ENCODE measurements at regions not wholly inside any gene's neighbourhood (a gene's known extent, or its start where the extent isn't known, plus 50 kb on each side); places are given as distances from the start of the nearest gene placed in this dataset.
"Not testable (repeated sequence)": the region's sequence is repeated elsewhere in the genome, so short reads cannot be mapped to it uniquely, and the experiment has no call there.

- DNase-seq (ENCODE audit: low read depth): no peak
Measured at GRCh38 chr5:94102849-94103248, 361.4 kb upstream of the POU5F2 start.

GRCh38 chr5:94097384-94097783, 356.0 kb upstream of the POU5F2 start:
- not testable (repeated sequence) for DNase-seq (ENCODE audit: low read depth)

- DNase-seq (ENCODE audit: low read depth): no peak
Measured at GRCh38 chr5:94094793-94095441, 353.5 kb upstream of the POU5F2 start.

GRCh38 chr5:94093300-94093699, 351.9 kb upstream of the POU5F2 start:
- no peak for DNase-seq (ENCODE audit: low read depth)

- DNase-seq (ENCODE audit: low read depth): not testable (repeated sequence)
Measured at GRCh38 chr5:94086635-94087034, 345.2 kb upstream of the POU5F2 start.

DNA sequence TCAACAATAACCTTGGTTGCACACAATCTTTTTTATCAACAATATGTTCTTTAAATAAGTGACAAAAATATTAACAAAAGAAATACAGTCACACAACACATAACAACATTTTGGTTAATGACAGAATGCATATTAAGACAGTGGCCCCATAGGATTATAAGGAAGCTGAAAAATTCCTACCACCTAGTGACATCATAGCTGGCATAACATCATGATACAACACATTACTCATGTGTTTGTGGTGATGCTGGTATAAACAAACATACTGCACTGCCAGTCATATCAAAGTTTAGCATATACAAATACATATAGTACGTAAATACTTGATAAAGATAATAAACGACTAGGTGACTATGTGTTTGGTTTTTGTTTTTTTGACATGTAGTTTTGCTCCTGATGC, 344.8 kb upstream of the POU5F2 start:
- DNase-seq (ENCODE audit: low read depth): no peak

DNA sequence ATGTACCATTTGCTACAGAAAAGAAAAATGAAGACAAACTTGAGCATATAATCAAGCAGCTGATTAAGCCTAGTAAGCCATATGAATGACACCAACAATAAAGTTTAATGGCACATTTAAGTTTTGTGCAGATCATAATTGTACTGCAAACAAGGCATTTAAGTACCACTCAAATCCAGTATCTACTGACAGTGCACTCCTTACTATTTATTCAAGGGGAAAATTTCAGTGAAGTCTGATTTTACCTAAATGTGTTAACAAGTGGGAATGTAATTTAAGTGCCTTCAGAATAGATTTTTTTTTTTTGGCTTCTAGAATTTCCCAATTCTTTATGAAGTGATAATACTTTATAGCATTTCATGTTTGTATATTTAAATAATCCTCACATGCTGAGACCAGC, 341.0 kb upstream of the POU5F2 start:
- DNase-seq (ENCODE audit: low read depth): no peak

DNA sequence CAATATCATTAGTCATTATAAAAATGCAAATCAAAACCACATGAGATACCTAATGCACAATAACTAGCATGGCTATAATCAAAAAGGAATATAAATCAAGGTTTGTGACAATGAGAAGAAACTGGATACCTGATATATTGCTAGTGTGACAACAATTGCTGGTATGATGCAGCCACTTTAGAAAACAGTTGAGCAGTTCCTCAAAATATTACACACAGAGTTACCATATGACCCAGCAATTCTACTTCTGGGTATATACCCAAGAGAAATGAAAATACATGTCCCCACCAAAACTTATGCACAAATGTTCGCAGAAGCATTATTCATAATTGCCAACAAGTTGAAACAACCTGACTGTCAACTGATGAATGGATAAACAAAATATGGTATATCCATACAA, 339.7 kb upstream of the POU5F2 start:
- DNase-seq (ENCODE audit: low read depth): no peak

- no peak for DNase-seq (ENCODE audit: low read depth)
Measured at GRCh38 chr5:94080390-94080789, 339.0 kb upstream of the POU5F2 start.

DNA sequence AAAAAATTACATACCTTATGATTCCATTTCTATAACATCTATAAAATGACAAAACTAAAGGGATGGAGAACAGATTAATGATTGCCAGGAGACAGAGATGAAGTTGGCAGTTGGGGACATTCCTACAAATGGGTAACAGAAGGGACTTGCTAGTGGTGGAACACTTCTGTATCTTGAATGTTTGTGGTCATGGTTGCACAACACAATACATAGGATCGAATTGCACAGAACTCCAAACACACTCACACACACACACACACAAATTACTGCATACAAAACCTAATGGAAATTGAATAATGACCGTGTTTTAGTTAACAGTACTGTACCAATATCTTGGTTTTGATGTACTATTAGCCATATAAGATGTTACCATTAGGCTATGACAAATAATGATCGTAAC, 330.7 kb upstream of the POU5F2 start:
- DNase-seq (ENCODE audit: low read depth): no peak

- DNase-seq (ENCODE audit: low read depth): no peak
Measured at GRCh38 chr5:94066437-94067207, 325.2 kb upstream of the POU5F2 start.

DNA sequence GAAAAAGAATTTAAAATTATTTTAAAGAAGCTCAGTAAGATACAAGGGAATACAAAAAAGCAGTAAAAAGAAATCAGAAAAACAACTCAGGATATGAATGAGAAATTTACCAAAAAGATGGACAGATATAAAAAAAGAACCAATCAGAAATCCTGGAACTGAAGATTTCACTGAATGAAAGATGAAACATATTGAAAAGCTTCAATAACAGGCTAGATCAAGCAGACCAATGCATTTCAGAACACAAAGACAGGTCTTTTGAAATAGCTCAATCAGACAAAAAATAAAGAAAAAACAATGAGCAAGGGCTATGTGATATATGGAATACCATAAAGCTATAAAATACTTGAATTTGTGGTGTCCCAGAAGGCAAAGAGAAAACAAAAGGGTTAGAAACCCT, 322.6 kb upstream of the POU5F2 start:
- no peak for DNase-seq (ENCODE audit: low read depth)

DNA sequence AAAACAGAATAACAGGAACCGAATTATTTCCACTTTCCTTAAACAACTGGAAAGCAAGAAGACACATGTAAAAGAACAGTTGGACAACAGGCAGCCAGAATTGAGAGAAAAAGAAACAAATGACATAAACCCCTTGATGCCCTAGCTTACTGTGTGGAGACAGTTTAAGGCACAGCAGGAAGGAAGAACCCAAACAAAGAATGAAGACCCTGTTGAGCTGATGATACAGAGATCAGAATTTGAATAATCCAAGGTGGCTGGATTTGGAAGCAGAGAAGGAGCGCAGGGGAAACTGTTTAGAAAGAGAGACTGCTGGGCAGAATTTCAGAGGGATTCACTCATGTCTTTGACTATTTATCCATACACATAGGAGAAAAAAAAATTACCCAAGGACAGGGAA, 316.3 kb upstream of the POU5F2 start:
- no peak for DNase-seq (ENCODE audit: low read depth)

GRCh38 chr5:94057217-94057616, 315.8 kb upstream of the POU5F2 start:
- no peak for DNase-seq (ENCODE audit: low read depth)

GRCh38 chr5:94049307-94049922, 308.0 kb upstream of the POU5F2 start:
- not testable (repeated sequence) for DNase-seq (ENCODE audit: low read depth)

DNA sequence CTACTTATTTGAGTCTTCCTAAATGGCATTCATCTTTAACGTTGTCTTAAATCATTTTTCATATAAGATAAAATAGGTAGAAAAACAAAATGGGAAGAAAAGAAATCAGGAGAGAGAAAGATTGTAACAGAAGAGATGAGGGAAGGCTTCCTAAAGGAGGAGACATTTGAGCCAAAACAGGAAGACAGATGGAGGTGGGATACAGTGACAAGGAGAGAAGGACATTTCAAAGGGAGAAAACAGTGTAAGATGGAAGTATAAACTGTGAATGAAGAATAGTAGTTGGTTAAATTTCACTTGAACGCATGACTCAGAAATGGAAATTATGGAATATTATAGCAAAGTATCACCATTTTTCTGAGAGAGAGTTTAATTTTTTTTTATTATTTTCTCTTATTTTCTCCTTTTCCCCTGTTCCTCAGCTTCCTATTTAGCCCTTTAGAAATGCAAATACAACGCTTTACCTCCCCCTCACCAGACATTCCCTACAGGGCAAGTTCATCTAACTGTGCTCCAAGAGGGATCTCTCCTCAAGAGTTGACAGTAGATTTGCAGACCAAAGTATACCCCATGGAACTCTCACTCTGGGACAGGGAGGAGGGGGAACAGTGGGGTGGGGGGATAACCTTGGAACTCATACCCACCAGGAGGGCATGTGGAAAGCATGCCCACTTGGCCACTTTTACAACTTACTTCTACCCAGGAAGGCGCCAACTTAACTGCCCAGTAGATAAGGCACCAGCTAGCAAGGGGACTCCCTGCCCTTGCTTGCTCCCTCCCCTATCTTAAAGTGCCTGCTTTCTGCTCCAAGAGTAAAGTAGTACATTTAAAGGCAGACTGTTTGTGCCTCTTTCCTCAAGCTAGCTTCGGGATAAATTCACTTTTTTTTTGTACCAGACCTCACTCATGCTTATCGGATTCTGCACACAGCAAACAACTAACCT, 304.7 kb upstream of the POU5F2 start:
- no peak for DNase-seq (ENCODE audit: low read depth)

DNA sequence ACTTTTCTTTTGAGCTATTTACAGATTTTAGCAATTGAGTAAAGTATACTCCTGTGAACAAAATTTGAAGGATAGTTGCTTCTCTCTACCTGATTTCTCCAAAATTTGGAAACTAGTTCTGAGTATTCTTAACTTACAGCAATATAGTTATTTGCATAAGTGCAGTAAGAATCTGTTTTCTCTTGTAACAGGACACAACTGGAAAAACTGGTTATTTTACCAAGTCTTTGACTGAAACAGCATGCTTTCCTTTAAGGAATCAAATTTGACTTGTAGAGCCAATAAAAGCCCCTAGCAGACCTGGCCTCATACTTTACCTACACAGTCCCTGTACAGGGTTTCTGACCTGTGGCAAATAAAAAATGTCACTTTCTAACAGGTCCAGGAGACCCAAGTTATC, 301.9 kb upstream of the POU5F2 start:
- no peak for DNase-seq (ENCODE audit: low read depth)

GRCh38 chr5:94040591-94041148, 299.3 kb upstream of the POU5F2 start:
- DNase-seq (ENCODE audit: low read depth): no peak

GRCh38 chr5:94039101-94039500, 297.7 kb upstream of the POU5F2 start:
- DNase-seq (ENCODE audit: low read depth): no peak

- DNase-seq (ENCODE audit: low read depth): no peak
Measured at GRCh38 chr5:94031631-94032030, 290.2 kb upstream of the POU5F2 start.

DNA sequence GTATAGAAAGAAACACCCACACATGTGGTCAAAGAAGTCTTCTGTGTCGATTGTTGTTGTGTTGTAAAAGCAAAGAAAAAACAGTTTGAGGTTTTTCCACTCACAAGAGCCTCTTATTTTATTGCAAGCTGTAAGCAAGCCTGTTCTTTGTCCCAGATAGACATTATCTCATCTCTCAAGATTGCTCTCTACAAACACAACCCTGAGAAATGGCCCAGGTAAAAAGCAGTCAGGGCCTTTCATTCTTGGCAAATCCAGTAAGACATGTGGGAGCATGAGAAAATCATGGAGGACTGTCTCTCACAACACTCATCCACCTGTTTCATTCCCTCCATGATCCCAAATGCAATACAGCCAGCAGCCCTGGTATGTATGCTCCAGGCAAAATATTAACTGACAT, 286.6 kb upstream of the POU5F2 start:
- no peak for DNase-seq (ENCODE audit: low read depth)

DNA sequence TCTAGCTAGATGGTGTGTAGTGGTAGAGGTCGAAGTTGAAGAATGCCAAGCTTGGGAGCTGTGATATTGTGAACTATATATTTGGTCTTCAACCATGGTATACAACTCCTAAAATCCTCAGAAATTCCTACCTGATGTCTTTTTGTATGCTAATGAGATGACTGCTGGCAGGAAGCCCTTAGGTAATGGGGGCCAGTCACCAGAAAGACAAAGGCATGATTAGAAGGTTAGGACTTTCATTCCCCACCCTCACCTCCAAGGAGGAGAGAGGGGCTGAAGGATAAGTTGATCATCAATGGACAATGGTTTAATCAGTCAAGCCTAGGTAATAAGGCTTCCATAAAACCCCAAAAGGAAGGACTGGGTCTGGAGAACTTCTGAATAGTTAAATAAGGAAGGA, 285.7 kb upstream of the POU5F2 start:
- no peak for DNase-seq (ENCODE audit: low read depth)
